ENCODE measurements at regions not wholly inside any gene's neighbourhood (a gene's known extent, or its start where the extent isn't known, plus 50 kb on each side); places are given as distances from the start of the nearest gene placed in this dataset.

DNA sequence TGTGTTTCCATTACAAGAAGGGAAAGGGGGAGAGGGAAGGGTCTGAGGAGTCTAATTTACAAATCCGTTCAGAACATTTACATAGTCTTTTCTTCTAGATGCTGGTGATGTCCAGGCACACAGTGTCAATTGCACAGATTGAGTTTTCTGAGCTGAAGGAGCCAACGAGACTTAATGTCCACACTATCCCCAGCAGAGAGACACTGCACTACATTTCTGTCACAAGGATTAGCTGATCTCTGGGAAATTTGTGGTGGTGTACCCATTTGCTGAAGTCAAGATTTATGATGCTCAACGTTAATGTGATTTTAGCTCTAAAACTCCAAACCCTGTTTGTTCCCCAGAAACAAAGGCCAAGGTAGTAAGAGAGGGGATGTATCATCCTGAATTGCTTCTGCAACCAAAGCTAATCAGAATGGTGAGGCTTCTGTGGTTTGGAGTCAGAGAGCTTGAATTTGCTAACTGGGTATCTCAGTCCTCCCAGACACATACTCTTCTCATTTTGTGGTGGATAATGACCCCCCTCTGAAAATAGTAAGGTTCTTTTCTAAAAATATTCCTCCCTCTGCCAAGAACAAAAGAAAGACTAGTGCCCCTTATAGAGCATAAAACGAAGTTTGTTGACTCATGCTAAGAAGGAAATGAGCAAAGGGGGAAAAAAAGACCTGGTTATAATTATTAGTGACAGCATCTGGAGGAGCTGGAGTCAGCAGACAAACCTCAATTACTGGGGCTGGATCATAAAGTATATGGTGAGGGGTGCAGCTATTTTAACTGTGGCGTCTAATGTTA is 416.9 kb downstream of the PSAT1 start:
- TF ChIP-seq, protein P1, sequence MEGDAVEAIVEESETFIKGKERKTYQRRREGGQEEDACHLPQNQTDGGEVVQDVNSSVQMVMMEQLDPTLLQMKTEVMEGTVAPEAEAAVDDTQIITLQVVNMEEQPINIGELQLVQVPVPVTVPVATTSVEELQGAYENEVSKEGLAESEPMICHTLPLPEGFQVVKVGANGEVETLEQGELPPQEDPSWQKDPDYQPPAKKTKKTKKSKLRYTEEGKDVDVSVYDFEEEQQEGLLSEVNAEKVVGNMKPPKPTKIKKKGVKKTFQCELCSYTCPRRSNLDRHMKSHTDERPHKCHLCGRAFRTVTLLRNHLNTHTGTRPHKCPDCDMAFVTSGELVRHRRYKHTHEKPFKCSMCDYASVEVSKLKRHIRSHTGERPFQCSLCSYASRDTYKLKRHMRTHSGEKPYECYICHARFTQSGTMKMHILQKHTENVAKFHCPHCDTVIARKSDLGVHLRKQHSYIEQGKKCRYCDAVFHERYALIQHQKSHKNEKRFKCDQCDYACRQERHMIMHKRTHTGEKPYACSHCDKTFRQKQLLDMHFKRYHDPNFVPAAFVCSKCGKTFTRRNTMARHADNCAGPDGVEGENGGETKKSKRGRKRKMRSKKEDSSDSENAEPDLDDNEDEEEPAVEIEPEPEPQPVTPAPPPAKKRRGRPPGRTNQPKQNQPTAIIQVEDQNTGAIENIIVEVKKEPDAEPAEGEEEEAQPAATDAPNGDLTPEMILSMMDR (IDR thresholded peaks at IDR 0.05), result no peak
- TF ChIP-seq POLR2A (IDR thresholded peaks at IDR 0.05), result no peak
- TF ChIP-seq POLR2AphosphoS5 (IDR thresholded peaks at IDR 0.05), result no peak
- TF ChIP-seq EP300 (IDR thresholded peaks at IDR 0.05), result no peak

Measured in stomach (tissue), 4 donors.